Middle frontal gyrus (tissue), 1 donor: ENCODE measurements at regions not wholly inside any gene's neighbourhood (a gene's known extent, or its start where the extent isn't known, plus 50 kb on each side); places are given as distances from the start of the nearest gene placed in this dataset.
"Not testable (repeated sequence)": the region's sequence is repeated elsewhere in the genome, so short reads cannot be mapped to it uniquely, and the experiment has no call there.

ENCODE experiments used
- DNase-seq: peaks from one replicate; pipeline ENCODE4 v3.0.0-alpha.2; 2015; ENCODE audit warnings: low spot score; ENCODE audit errors: extremely low spot score

DNA sequence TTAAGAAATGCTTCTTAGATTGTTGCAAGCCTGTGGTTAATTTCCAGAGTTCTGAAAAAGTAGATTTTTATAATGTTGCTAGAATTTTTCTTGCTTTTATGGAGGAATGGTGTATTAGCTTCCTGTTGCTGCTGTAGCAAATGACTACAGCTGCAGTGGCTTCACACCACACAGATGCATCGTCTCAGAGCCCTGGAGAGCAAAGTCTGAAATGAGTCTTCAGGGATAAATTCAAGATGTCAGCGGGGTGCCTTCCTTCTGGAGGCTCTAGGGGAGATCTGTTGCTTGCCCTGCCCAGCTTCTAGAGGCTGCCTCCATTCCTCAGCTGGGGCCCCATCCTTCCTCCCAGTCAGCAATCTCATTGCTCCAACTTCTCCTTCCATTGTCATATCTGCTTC lies 187.8 kb downstream of the ZNF516 start:
- DNase-seq: no peak

DNA sequence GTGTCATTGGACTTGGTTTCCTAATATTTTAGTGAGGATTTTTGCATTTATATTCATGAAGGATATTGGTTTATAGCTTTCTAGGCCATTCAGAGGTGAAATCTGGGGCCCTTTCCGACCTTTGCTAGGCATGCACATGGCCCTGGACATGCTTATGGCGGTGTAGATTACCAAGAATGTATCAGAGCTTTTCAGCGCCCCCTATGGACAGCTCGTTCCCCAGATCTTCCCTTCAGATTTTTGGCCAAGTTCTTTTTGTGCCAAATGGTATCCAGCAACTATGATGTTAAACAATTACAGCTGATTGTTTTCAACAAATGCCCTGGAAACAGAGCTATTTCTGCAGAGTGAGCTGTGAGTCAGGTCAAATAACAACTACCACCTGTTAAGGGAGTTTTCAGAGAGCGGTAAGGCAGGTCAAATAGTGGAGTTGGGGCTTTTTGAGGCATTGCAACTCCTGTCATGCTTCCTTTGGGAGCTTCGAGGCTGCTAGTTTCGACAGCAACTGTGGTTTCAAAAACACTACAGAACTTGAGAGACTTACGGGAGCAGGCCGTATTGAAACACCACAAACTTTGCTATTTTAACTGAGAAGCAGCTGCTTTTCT lies 188.3 kb downstream of the ZNF516 start:
- DNase-seq: no peak

DNA sequence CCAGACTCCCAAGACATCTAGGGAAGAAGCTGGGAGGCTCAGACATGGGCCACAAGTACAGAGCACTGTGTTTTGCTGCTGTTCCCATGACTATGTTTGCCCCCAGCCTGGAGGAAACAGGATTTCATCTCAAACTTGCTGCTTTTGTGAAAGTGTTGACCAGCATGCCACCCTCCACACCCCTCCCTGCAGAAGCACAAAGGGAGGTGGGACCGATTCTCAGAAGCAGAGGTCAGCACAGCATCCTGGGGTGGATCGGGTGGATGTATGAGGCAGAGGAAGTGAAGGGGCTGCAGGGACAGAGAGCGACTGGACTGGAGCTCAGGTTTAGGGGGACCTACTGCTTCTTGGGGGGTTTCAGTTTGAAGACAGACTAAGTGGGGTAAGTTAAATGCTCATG lies 209.2 kb downstream of the ZNF516 start:
- no peak for DNase-seq

DNA sequence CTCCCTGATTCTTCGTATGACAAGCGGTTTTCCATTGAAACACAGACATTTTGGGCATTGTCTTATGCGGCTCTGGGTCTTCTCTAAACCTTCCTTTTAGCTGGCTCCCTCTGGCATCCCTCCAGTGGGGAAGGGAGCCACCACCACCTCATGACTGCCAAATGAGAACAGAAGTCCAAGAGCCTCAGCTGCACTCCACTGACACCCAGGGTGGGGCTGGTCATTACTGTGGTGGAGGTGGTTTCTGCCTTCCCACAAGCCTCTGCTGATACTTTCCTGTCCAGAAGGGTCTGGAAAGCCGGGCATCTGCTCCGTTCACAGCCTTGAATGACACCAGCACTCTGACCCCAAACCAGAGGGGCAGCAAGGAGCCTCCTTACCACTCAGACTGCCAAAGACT lies 213.5 kb downstream of the ZNF516 start:
- no peak for DNase-seq

DNA sequence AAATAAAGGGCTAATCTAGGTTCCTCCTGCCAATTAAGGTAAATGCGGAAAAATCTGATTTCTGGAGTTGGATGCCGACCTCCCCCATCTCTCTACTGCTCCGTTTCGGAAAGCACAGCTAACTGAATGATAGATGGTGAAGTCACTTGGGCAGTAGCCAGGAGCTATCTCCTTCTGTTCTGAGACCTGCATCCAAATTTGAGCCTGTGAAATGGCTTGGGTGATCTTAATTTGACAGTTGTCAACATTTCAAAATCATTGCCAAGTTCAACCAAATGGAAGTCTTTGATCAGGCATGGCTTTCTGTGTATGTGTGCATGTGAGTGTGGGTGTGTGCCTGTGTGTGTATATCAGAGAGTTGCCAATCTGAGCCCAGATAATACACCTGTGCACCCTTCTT lies 217.2 kb downstream of the ZNF516 start:
- no peak for DNase-seq

DNA sequence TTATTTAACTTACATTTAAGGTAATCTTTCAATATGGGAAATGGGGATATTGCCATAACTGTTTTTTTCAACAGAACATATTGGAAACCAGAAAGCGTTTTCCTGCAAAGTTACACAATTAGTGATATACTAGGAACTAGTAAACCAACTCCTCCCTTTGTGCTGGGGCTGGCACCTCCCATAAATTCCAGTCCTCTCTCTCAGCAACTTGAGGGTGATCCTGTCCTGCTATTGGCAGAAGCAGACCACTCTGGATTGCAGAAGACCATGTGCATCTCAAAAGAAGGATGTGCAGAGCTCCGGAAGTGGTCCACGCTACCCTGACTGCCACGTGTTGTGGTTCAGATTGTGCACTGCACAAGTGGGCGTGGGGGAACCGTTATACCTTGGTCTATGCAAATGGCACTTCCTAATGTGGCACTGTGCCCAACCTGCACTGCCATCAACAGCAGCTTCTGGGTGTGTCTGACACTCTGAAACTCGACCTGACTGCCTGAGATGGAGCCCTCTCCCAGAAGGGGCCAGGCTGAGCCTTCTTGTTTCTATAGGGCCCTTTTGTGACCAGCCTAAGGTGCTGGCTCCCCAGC lies 219.2 kb downstream of the ZNF516 start:
- DNase-seq: no peak

DNA sequence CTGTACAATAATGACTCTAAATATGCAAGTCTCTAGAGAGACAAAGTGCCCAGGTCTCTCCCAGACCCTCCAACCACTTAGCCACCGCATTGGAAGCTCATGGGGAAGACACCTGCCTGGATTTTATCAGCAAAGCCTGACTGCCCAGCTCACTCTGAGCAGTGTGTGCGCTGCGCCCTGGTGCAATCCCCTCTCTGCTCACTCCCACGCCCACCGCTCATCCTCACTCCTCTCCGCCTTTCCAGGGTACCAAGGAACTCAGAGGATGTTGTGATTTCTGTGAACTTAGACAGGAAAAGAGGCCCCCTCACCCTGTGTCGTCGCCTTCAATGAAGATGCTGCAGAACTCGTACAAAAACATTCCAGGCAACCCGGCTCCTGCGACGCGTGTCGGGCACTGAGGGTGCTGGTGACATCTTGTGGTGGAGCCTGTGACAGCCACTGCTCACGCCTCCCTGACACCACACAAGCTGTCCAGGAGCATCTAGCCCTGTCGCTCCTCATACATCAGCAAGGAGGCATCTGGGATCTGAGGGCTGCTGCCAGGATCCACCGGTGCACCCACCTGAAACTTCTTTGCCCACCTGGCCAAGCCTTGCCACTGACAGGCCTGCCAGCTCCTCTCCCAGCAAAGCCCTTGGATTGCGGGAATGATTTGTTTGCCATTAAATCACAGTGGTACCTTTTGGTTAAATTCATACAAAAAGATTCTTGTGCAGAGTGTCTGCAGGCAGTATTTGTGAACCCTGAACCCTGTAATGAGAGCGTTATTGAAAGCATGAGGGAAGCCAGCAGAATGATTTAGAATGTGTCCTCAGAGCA lies 220.4 kb downstream of the ZNF516 start:
- peak; percentile 69 for DNase-seq

DNA sequence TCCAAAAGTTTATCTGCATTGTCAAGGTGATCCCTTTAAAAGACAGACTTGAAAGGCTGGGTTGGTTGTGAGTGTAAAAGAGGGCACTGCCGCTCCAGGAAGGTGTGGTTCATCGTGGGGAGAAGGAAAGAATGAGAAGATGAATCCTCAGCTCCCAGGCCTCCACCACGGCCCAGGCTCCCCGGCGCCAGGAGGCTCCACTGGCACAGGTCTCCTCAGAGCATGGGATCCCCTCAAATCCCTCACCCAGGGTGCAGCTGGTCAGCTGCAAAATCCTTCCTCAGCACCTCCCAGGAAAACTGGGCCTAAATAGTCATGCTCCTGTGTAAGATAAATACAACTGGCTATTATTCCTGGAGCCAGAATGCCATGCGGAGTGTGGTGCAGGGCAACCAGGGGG lies 221.1 kb downstream of the ZNF516 start:
- no peak for DNase-seq

DNA sequence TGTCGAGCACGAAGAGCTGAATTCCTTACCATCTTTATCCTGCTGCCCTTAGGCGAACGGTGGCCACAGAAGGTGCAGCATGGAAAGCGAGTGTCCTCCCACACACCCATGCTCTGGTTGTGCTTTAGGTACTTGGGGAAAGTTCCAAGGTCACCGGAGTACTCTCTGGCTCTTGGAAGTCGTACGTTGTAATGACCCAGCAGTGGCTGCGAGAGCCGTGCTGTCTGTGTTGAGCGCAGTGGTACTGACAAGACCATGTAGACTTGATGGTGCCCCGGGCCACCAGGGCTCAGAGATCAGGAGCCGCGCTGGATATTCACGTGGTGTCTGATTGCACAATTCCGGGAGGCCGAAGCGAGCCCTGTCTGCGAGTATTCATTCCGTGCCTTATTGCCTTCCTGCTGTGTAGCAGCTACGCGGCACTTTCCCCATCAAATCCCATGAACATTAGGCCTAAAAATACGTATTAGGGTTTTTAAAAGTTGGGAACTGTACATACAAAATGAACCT lies 222.0 kb downstream of the ZNF516 start:
- DNase-seq: no peak

DNA sequence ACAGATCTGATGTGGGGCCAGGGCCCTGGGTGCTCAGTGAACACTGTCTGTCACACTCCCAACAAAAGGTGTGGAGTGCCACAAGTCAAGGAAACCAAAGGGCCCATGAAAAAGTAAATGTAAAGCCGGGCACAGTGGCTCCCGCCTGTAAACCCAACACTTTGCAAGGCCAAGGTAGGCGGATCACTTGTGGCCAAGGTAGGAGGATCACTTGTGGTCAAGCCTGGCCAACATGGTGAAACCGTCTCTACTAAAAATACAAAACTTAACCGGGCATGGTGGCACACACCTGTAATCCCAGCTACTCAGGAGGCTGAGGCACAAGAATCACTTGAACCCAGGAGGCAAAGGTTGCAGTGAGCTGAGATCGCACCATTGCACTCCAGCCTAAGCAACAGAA lies 227.6 kb downstream of the ZNF516 start:
- not testable (repeated sequence) for DNase-seq

DNA sequence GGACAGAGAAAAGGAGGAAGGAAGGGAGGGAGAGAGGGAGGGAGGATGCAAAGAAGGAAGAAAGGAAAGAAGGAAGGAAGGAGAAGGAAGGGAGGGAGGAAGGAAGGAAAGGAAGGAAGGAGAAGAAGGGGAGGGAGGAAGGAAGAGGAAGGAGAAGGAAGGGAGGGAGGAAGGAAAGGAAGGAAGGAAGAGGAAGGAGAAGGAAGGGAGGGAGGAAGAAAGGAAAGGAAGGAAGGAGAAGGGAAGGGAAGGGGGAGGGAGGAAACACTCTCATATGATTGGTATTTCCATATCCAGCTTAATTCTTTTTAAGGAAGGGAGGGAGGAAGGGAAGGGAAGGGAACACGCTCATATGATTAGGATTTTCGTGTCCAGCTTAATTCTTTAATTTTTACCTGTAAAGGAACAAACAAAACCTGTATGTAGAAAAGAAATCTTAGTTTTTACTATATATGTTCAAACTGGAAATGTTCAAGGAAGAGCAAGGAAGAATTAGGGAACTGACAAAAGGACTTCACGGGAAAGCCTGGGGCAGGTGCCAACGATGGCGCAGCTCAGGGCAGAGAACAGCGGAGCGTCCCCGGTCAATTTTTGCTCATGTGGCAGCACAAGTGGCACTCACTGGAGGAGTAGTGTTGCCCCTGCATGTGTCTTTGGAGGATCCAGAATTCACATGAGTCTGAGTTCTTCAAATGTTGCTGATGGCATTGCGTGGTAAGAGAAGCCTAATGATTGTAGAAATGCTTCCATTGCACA lies 228.6 kb downstream of the ZNF516 start:
- DNase-seq: no peak

DNA sequence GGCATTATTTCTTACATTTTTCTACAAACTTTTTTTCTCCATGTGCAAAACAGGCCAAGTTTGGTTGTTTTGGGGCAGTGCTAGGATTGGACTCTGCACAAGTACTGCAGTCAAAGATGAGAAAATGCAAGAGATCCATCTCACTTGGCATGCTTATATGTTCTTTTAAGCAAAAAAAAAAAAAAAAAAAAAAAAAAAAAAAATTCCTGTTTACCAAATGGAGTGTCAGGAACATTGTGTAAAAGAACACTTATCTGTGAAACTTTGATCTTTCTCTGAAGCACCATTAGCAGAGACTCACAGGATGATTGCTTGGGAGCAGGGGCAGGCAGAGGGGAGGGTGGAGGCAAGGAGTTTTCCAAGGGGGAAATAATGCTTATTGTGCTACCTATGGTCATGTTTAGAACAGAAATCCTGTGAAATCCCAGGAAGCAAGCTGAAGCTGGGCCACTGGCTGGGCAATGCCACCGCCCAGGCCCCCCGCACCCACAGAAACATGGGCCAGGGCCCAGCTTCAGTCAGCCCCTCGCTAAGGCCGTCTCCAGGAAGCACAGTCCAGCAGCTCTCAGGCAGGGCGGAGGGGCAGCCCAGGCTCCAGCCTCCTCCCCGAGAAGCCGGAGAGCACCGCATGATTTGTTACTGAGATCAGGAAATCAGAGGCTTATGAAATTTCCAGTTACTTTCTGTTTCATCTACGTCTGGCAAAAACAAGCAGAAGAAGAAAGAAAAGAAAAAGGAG lies 229.4 kb downstream of the ZNF516 start:
- no peak for DNase-seq

DNA sequence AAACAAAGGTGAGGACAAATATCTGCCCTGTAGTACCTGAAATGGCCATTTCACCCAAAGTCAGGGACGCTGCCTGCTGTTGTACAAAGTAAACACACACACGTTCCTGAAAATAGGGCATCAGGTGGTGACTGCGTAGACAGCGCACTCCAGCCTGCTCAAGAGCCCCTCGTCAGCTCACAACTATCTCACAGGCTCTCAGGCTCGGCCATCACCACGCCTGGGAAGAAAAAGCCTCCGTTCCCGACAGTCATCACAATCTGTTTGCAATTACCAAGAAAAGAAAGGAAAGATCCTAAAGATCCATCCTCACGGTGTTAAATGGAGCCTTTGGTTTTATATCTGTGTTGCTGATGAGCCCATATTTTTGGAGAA lies 230.2 kb downstream of the ZNF516 start:
- DNase-seq: no peak

DNA sequence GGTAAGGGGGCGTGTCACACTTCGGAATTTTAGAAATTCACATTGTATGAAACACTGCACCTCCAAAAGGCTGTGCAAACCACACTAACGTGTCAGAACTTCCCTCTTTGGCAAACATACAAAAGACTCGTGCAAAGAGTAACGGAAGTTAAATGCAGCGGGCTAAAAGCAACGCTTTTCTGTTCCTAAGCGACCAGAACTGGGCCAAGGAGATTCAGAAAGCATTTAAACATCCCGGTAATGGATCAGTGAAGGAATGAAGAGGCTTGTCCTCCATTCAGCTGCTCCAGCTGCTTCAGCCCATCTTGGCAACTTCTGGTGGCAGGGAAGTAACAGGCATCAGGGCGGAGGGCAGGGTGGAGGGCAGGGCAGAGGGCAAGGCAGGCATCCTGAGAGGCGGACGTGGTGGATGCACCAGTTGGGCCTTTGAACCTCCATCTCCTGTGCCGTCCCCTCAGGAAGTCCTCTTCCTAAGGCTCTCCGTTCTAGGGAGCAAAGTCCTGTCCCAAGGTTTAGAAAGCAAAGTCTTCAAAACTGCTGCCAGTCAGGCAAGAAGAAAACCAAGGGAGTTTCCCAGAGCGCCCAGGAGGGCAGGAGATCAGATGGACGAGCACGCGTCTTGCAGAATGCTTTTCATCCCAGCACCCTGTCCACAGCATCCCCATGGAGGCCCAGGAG lies 230.7 kb downstream of the ZNF516 start:
- no peak for DNase-seq

DNA sequence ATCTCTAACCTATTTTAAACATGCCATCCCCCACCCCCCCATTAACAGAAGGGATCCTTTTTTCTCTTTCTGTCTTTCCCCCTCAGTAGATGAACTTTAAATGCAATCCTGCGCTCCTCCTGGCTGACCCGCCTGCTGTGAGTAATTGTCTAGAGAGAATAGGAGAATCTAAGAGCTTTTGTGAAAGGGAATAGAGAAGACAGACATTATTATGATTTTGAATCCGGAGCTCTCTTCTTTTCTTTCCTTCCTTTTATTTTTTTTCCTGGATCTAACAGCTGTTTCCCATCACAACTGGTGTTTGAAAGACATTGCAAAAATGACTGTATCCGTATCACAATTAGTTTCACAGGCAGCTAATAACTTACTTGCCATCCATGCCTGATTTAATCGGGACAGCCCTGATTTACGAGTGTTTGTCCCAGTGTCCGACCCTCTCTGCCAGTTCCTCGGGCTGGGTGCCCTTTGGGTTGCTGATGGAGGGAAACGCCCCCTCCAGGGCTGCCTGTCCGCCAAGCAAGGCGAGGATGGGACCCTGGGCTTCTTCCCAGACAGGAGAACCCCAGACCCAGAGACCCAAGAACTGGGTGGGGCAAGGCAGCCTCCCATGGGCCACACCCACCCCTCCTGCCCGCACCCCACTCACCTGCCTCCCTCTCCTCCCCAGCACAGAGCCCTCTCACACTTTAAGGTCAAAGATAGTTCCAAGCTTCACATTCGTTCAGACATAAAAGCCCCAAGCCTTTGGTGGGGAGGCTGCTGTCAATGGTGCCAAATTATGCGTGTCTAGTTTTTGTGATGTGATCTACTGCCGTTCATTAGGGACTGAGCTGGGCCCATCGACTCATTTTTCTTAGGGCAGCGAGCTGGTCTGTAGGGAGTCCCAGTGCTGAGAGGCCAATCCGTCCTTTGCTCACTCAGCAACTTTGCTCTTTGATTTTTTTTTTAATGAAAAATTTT lies 231.7 kb downstream of the ZNF516 start:
- no peak for DNase-seq

DNA sequence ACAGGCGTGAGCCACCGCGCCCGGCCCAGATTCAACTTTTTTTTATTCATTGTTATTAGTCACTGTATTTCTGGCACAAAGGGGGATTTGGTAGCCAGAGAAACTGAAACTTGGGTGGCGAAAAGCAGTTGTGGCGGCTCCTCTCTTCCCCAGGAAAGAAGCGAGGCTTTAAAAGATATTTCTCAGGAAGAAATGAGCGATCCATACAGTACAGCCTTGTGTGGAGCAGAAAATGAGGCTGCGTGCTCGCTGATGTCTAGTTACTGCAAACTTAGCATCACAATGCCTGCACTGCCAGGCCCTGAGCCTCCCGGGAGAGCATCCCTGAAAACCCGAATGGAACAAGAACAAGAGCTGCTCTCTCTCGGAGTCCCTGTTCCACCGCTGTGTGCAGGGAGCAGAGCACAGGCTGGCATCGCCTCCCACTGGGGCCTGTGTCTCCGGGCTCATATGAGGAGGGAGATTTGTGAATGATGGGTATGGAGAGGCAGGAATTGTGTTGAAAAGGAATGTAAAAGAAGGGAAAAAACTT lies 234.0 kb downstream of the ZNF516 start:
- DNase-seq: no peak

DNA sequence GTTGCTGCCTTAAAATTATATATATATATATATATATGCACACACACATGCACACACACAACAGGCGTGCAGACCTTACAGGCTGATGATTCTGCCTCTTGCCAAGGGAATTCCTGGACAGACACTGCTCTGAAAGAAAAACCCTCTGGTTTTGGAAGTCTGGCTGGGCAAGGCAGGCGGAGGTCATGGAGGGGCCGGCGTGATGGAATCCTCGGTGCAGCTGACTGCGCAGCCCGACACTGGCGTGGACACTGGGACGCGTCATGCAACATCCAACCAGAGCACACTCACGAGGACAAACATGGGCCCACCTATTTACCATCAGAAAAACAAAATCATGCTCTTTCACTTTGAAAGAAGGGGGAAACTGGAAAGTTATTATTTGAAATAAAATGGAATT lies 235.3 kb downstream of the ZNF516 start:
- DNase-seq: no peak

DNA sequence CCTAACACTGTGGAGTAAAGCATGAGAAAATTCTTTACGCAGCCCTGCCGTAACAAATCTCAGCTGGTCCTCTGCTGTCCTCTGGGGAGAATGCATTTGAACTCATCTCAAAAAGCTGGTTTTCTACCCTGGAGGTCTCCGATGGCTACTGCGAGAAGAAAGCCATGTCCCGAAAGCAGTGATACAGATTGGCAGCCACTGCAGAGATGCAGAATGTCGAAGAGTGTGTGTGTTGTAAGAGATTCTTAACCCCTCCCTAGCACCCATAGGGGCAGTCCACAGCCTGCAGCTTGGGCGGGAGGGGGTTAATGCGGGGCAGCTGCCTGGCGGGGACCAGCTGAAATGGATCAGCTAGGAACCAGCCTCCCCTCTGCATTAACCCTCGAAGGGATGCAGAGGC lies 235.9 kb downstream of the ZNF516 start:
- DNase-seq: no peak

DNA sequence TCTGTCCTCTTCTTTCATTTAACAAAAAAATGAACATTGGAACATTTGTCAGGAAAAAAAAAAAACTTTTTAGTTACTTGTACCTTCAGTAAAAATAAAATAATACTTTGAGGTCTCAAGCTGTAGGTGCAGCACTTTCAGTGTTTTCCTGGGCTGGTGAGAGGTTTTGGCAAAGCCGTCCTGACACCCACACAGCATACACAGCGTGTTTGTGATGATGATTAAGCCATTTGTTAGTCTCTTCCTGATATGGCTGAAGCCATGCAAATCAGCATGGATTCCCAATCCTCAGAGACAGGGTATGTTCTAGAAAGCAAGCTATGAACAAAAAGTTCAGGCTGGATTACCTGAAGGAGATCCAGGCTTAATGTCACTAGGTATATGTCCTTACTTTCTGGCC lies 236.8 kb downstream of the ZNF516 start:
- DNase-seq: no peak
